Nephron (organoid): ENCODE measurements at regions not wholly inside any gene's neighbourhood (a gene's known extent, or its start where the extent isn't known, plus 50 kb on each side); places are given as distances from the start of the nearest gene placed in this dataset.
A peak's percentile ranks its signal among the peaks of the same experiment; 100 is the strongest.

Experiments
- H3K27ac Mint-ChIP-seq, 3 experiments: 2 replicates each; pipeline ENCODE4 v1.8.0; 2020; ENCODE audit warnings: mixed read lengths in 3 of 3, mild to moderate bottlenecking in 2 of 3, moderate library complexity in 1 of 3
- H3K27me3 Mint-ChIP-seq: 2 replicates; pipeline ENCODE4 v1.8.0; 2021; ENCODE audit warnings: low read depth, mild to moderate bottlenecking, moderate library complexity, mixed read lengths
- H3K36me3 Mint-ChIP-seq: 2 replicates; pipeline ENCODE4 v1.8.0; 2020; ENCODE audit warnings: low read depth, mixed read lengths
- H3K4me1 Mint-ChIP-seq: 2 replicates; pipeline ENCODE4 v1.8.0; 2020; ENCODE audit warnings: mixed read lengths
- H3K4me3 Mint-ChIP-seq, 3 experiments: 2 replicates each; pipeline ENCODE4 v1.8.0; 2020; ENCODE audit warnings: mild to moderate bottlenecking in 3 of 3, mixed read lengths in 3 of 3, moderate library complexity in 2 of 3
- H3K9me3 Mint-ChIP-seq: 2 replicates; pipeline ENCODE4 v1.8.0; 2020; ENCODE audit warnings: mixed read lengths
- TF ChIP-seq, protein P1 (sequence below), 3 experiments: fragments of 200-600 bp; sonication (generic); IDR thresholded peaks; one replicate each; pipeline ENCODE4 v1.5.0; 2021; ENCODE audit warnings: antibody characterized with exemption in 3 of 3; ENCODE audit not compliant: unreplicated experiment in 3 of 3

DNA sequence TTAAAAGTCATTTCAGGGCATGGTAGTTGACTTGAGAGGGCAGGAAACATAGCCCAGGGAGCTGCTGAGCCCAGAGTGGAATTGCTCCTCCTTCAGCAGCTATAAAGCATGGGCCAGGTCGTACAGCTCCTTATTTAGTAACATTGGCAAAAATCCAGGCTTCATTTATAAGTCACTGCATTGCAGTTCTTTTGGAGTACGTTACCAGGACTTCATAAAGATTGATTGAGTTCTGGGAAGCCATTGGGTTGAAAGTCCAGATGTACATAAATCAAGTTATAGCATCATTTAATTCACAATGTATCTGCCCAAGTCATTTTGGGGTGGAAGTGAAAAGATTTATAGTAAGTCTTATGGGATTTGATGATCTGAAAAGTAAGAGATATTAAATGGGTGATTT is 53.0 kb upstream of the ANKEF1 start:
- no peaks in the 10 kb centered on the region for H3K9me3 Mint-ChIP-seq
- H3K36me3 Mint-ChIP-seq: no peaks in the 10 kb centered on the region
- no peak overlapping the region for H3K4me3 Mint-ChIP-seq
- H3K4me1 Mint-ChIP-seq: peaks cover 39% of the 10 kb centered on the region
- H3K27me3 Mint-ChIP-seq: peaks cover 6% of the 10 kb centered on the region
- TF ChIP-seq, protein P1, sequence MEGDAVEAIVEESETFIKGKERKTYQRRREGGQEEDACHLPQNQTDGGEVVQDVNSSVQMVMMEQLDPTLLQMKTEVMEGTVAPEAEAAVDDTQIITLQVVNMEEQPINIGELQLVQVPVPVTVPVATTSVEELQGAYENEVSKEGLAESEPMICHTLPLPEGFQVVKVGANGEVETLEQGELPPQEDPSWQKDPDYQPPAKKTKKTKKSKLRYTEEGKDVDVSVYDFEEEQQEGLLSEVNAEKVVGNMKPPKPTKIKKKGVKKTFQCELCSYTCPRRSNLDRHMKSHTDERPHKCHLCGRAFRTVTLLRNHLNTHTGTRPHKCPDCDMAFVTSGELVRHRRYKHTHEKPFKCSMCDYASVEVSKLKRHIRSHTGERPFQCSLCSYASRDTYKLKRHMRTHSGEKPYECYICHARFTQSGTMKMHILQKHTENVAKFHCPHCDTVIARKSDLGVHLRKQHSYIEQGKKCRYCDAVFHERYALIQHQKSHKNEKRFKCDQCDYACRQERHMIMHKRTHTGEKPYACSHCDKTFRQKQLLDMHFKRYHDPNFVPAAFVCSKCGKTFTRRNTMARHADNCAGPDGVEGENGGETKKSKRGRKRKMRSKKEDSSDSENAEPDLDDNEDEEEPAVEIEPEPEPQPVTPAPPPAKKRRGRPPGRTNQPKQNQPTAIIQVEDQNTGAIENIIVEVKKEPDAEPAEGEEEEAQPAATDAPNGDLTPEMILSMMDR (IDR thresholded peaks at IDR 0.05; ENCODE audit: unreplicated experiment in 3 of 3): no peak
- H3K27ac Mint-ChIP-seq: peak overlapping the region in 2 of 3 experiments; percentile 19 to 54

GRCh38 chr20:9978397-9979004 is 56.3 kb upstream of the ANKEF1 start:
- Mint-ChIP-seq H3K27me3 (peaks cover 6% of the 10 kb centered on the region), H3K36me3 (no peaks in the 10 kb centered on the region), H3K4me3 (no peak overlapping the region), H3K27ac (peak overlapping the region in 2 of 3 experiments; percentile 10 to 50), H3K9me3 (no peaks in the 10 kb centered on the region), H3K4me1 (peaks cover 35% of the 10 kb centered on the region)
- TF ChIP-seq, protein P1 (IDR thresholded peaks at IDR 0.05; ENCODE audit: unreplicated experiment in 3 of 3): peak; percentile 79 to 93 (median 88)

- TF ChIP-seq, protein P1 (IDR thresholded peaks at IDR 0.05; ENCODE audit: unreplicated experiment in 3 of 3): no peak
- Mint-ChIP-seq H3K36me3 (no peaks in the 10 kb centered on the region), H3K4me1 (peaks cover 35% of the 10 kb centered on the region), H3K4me3 (no peak overlapping the region), H3K27me3 (peaks cover 6% of the 10 kb centered on the region), H3K9me3 (peaks cover 1% of the 10 kb centered on the region), H3K27ac (no peak overlapping the region)
These were observed 57.2 kb upstream of the ANKEF1 start for GRCh38 chr20:9977629-9978028.

DNA sequence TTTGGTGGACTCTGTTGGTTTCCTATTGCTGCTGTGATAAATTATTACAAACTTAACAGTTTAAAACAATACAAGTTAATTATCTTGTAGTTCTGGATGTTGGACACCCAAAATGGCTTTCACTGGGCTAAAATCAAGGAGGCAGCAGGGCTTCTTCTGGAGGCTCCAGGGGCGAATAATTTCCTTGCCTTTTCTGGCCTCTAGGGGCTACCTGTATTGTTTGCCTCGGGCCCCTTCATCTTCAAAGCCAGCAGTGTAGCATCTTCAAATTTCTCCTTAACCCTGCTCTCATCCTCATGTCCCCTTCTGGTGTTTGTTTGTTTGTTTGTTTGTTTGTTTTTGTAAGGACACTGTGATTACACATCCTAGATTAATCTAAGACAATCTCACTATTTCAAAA is 60.5 kb upstream of the ANKEF1 start:
- Mint-ChIP-seq H3K27me3 (peaks cover 6% of the 10 kb centered on the region), H3K4me1 (peaks cover 26% of the 10 kb centered on the region), H3K4me3 (no peak overlapping the region), H3K36me3 (no peaks in the 10 kb centered on the region), H3K9me3 (peaks cover 2% of the 10 kb centered on the region), H3K27ac (no peak overlapping the region)
- TF ChIP-seq, protein P1 (IDR thresholded peaks at IDR 0.05; ENCODE audit: unreplicated experiment in 3 of 3): no peak

DNA sequence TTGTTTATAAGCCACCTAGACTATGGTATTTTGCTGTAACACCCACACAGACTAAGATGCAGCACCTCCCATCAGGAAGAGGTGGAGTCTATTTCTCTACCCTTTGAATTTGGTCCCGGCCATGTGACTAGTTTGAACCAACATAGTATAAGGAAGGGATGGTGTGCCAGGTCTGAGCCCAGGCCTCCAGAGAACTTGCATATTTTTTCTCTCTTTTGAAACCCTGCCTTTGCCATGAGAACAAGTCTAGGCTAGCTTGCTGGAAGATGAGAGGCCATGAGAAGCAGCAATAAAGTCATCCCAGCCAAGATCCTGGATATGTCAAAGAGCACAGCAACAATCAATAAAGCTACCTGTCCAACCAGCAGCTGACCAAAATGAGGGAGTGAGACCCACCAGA is 63.0 kb upstream of the ANKEF1 start:
- Mint-ChIP-seq H3K27me3 (no peaks in the 10 kb centered on the region), H3K36me3 (no peaks in the 10 kb centered on the region), H3K4me1 (peaks cover 7% of the 10 kb centered on the region), H3K27ac (no peak overlapping the region), H3K9me3 (peaks cover 2% of the 10 kb centered on the region), H3K4me3 (no peak overlapping the region)
- TF ChIP-seq, protein P1 (IDR thresholded peaks at IDR 0.05; ENCODE audit: unreplicated experiment in 3 of 3): no peak

DNA sequence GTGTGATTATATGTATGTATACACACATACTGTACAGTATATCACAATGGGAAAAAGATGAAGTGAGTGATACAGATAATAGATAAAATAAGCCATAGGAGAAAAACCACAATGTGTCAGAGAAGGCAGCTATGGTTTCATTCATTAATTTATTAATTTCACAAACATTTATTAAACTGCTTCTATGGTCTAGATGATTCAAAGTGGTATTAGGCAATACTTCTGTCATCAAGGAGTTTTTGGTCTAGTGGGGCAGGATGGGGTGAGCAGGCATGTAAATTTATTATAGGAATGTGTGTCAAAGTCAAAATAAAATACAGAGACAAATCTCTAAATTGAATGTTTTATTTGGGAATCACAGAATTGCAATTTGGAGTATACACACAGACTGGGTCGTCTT is 65.2 kb upstream of the ANKEF1 start:
- Mint-ChIP-seq H3K4me1 (no peaks in the 10 kb centered on the region), H3K36me3 (no peaks in the 10 kb centered on the region), H3K9me3 (peaks cover 2% of the 10 kb centered on the region), H3K27me3 (no peaks in the 10 kb centered on the region), H3K4me3 (no peak overlapping the region), H3K27ac (no peak overlapping the region)
- TF ChIP-seq, protein P1 (IDR thresholded peaks at IDR 0.05; ENCODE audit: unreplicated experiment in 3 of 3): no peak
